Aorta (tissue), 5 donors: ENCODE measurements at regions not wholly inside any gene's neighbourhood (a gene's known extent, or its start where the extent isn't known, plus 50 kb on each side); places are given as distances from the start of the nearest gene placed in this dataset.

Source experiments
- ATAC-seq: fragments of 200-7000 bp; cut with Tn5 transposase; one replicate; pipeline ENCODE4 v1.9.1; 2022; ENCODE audit warnings: moderate library complexity; ENCODE audit not compliant: low FRiP score
- DNase-seq, 2 donors: peaks; one replicate each; pipeline ENCODE4 v3.0.0-alpha.2; 2020
- H3K27ac ChIP-seq, 2 donors: one replicate each; pipeline ENCODE4 v1.5.1; 2013; ENCODE audit warnings: low read length in 2 of 2, mild to moderate bottlenecking in 2 of 2, moderate library complexity in 2 of 2, control low read depth in 1 of 2, inconsistent platforms in 1 of 2, low read depth in 1 of 2
- H3K27me3 ChIP-seq, 2 donors: one replicate each; pipeline ENCODE4 v1.6.1; 2013; ENCODE audit warnings: control low read depth in 1 of 2, low read length in 1 of 2, mild to moderate bottlenecking in 1 of 2, moderate library complexity in 1 of 2; ENCODE audit not compliant: insufficient read depth in 2 of 2, control insufficient read depth in 1 of 2
- H3K36me3 ChIP-seq, 2 donors: one replicate each; pipeline ENCODE4 v1.6.1; 2013; ENCODE audit warnings: control low read depth in 1 of 2, low read length in 1 of 2, mild to moderate bottlenecking in 1 of 2; ENCODE audit not compliant: insufficient read depth in 2 of 2, control insufficient read depth in 1 of 2
- H3K4me1 ChIP-seq, 2 donors: one replicate each; pipeline ENCODE4 v1.6.1; 2013; ENCODE audit warnings: low read length in 2 of 2, control low read depth in 1 of 2, mild to moderate bottlenecking in 1 of 2, moderate library complexity in 1 of 2; ENCODE audit not compliant: insufficient read depth in 2 of 2, control insufficient read depth in 1 of 2
- H3K4me3 ChIP-seq, 2 donors: one replicate each; pipeline ENCODE4 v1.5.1; 2013; ENCODE audit warnings: low read length in 2 of 2, control low read depth in 1 of 2, mild to moderate bottlenecking in 1 of 2
- H3K9me3 ChIP-seq: one replicate; pipeline ENCODE4 v1.6.1; 2013; ENCODE audit warnings: mild to moderate bottlenecking, low read length; ENCODE audit not compliant: control insufficient read depth
- WGBS, 2 donors: extraction: QIAGEN DNeasy Blood & Tissue Kit; methylation state at CpG; one replicate each; pipeline ENCODE4 v1.1.7; 2013; 5-methylcytosine and 5-hydroxymethylcytosine counted together
- intact Hi-C, 2 donors: fragments of 100-400 bp; cut with DNase I; formaldehyde crosslinking; loops; one replicate each; pipeline versions ENCODE4 v1.14.2 to v1.15.0; 2022
- donor health status: healthy with polysubstance abuse.
- donor health status: Bipolar disorder and iron deficiency.
- donor health status: DM: no; HTN: no; CAD: no.
- donor health status: DM: no; HTN: no; CAD: no.
- donor health status: DM: yes; HTN: yes; CAD: no.

- Histone ChIP-seq H3K27ac (no peak overlapping the region), H3K9me3 (no peaks in the 10 kb centered on the region), H3K4me1 (no peaks in the 10 kb centered on the region), H3K36me3 (no peaks in the 10 kb centered on the region), H3K4me3 (no peak overlapping the region), H3K27me3 (no peaks in the 10 kb centered on the region)
- ATAC-seq (no peak), DNase-seq (no peak)
- WGBS, 2 donors: 85 to 90% methylated on average over 1 of the region's 1 CpG
- intact Hi-C loops: no loop called here
These were observed 529.2 kb downstream of the EBF1 start for GRCh38 chr5:158570502-158570901.

DNA sequence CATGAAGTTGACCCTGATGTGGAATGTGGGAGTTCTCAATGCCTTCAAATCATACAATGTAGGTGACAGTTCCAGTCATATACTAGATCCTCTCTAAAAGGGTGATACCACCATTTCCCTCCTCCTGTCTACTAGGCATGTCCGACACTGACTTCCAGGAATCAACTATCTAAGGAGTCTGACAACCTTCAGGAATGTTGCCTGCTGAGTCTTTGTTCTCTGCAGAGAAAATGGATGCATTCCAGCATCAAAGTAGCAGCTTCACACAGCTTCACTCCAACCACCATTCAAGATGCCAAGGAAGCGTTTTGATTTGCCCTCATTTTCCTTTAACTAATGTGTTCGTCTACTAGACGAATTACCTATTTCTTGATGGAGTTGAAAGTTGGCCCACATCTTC, 530.2 kb downstream of the EBF1 start:
- Histone ChIP-seq H3K4me3 (no peak overlapping the region), H3K27me3 (no peaks in the 10 kb centered on the region), H3K9me3 (no peaks in the 10 kb centered on the region), H3K27ac (no peak overlapping the region), H3K36me3 (no peaks in the 10 kb centered on the region), H3K4me1 (no peaks in the 10 kb centered on the region)
- DNase-seq: no peak
- ATAC-seq: no peak
- intact Hi-C loops: no loop called here
- WGBS, 2 donors: 91 to 94% methylated on average over 4 of the region's 4 CpGs

GRCh38 chr5:158565017-158565789, 534.5 kb downstream of the EBF1 start:
- H3K9me3 ChIP-seq: no peaks in the 10 kb centered on the region
- 72 to 78% methylated on average over 3 of the region's 3 CpGs for WGBS, 2 donors
- no peaks in the 10 kb centered on the region for H3K27me3 ChIP-seq
- intact Hi-C loops: no loop called here
- no peak overlapping the region for H3K4me3 ChIP-seq
- no peaks in the 10 kb centered on the region for H3K36me3 ChIP-seq
- H3K27ac ChIP-seq: no peak overlapping the region
- ATAC-seq (no peak), DNase-seq (no peak)
- no peaks in the 10 kb centered on the region for H3K4me1 ChIP-seq

- Histone ChIP-seq H3K4me3 (no peak overlapping the region), H3K36me3 (no peaks in the 10 kb centered on the region), H3K4me1 (no peaks in the 10 kb centered on the region), H3K27me3 (no peaks in the 10 kb centered on the region), H3K9me3 (no peaks in the 10 kb centered on the region), H3K27ac (no peak overlapping the region)
- DNase-seq (no peak), ATAC-seq (no peak)
- WGBS, 2 donors: 95 to 98% methylated on average over 5 of the region's 5 CpGs
- intact Hi-C loops: no loop called here
These were observed 535.8 kb downstream of the EBF1 start for GRCh38 chr5:158563760-158564390.

GRCh38 chr5:158561562-158562190, 538.0 kb downstream of the EBF1 start:
- Histone ChIP-seq H3K9me3 (no peaks in the 10 kb centered on the region), H3K27me3 (no peaks in the 10 kb centered on the region), H3K4me3 (no peak overlapping the region), H3K36me3 (no peaks in the 10 kb centered on the region), H3K4me1 (no peaks in the 10 kb centered on the region), H3K27ac (no peak overlapping the region)
- intact Hi-C loops: no loop called here
- WGBS, 2 donors: 87 to 88% methylated on average over 7 of the region's 7 CpGs
- DNase-seq (no peak), ATAC-seq (no peak)

GRCh38 chr5:158560170-158560569, 539.5 kb downstream of the EBF1 start:
- intact Hi-C loops: no loop called here
- peaks cover 0 to 1% of the 10 kb centered on the region in 2 donors for H3K27me3 ChIP-seq
- no peaks in the 10 kb centered on the region for H3K4me1 ChIP-seq
- no peak for DNase-seq
- no peaks in the 10 kb centered on the region for H3K36me3 ChIP-seq
- H3K9me3 ChIP-seq: peaks cover 2% of the 10 kb centered on the region
- H3K4me3 ChIP-seq: no peak overlapping the region
- H3K27ac ChIP-seq: no peak overlapping the region
- ATAC-seq: no peak
- 73 to 79% methylated on average over 6 of the region's 6 CpGs for WGBS, 2 donors

- intact Hi-C loops: no loop called here
- H3K36me3 ChIP-seq: no peaks in the 10 kb centered on the region
- peaks cover 2% of the 10 kb centered on the region for H3K9me3 ChIP-seq
- H3K27ac ChIP-seq: no peak overlapping the region
- peaks cover 0 to 1% of the 10 kb centered on the region in 2 donors for H3K27me3 ChIP-seq
- H3K4me3 ChIP-seq: no peak overlapping the region
- DNase-seq (no peak), ATAC-seq (no peak)
- no peaks in the 10 kb centered on the region for H3K4me1 ChIP-seq
- WGBS, 2 donors: 97% methylated on average over 7 of the region's 7 CpGs
These were observed 540.1 kb downstream of the EBF1 start for GRCh38 chr5:158559643-158560042.

DNA sequence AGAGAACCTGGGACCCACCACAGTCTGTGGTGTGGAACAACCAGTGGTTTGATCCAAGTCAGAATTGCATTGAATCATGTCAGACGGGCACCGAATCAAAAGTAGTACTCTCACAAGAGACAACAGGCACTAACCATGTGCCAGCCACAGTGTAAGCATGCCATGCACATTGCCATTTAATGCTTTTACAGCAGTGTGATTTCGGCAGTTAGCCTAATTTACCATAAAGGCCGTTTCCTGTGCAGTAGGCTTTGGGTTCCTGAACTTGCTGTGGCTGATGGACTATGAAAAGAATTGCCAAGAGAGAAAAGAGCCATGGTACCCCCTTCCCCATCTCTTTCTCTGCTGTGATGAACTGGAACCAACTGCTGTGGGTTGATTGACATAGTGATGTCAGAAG, 540.6 kb downstream of the EBF1 start:
- 93 to 94% methylated on average over 4 of the region's 4 CpGs for WGBS, 2 donors
- DNase-seq: no peak

DNA sequence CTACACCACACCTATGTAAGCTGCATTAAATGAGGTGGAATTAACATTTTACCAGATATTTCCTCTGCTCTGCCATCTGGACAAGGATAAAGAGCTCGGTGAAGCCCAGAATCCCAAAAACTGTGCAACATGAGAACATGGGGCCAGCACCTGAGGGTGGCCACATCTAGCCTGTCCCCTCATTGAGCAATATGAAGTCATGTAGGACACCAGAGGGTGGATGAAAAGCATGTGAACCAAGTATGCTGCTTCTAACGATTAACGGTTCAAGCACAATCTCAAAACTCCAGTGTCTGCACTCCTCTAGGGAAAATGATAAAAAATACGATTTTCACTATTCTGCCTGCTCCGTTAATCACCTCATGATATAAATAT, 545.8 kb downstream of the EBF1 start:
- H3K36me3 ChIP-seq: no peaks in the 10 kb centered on the region
- ATAC-seq (peak; percentile 12), DNase-seq (no peak)
- no peak overlapping the region for H3K4me3 ChIP-seq
- H3K9me3 ChIP-seq: peaks cover 3% of the 10 kb centered on the region
- peaks cover 0 to 1% of the 10 kb centered on the region in 2 donors for H3K27me3 ChIP-seq
- no peak overlapping the region for H3K27ac ChIP-seq
- no peaks in the 10 kb centered on the region for H3K4me1 ChIP-seq
- intact Hi-C loops: no loop called here
- WGBS, 2 donors: 70 to 80% methylated on average over 5 of the region's 5 CpGs

More for the DNA sequence above, 540.6 kb downstream of the EBF1 start:
- ATAC-seq: no peak
- H3K4me3 ChIP-seq: no peak overlapping the region
- H3K27me3 ChIP-seq: peaks cover 0 to 1% of the 10 kb centered on the region in 2 donors
- peaks cover 2% of the 10 kb centered on the region for H3K9me3 ChIP-seq
- H3K36me3 ChIP-seq: no peaks in the 10 kb centered on the region
- no peaks in the 10 kb centered on the region for H3K4me1 ChIP-seq
- intact Hi-C loops: no loop called here
- H3K27ac ChIP-seq: no peak overlapping the region
